Central memory CD4-positive, alpha-beta T cell (primary cell): ENCODE measurements at regions not wholly inside any gene's neighbourhood (a gene's known extent, or its start where the extent isn't known, plus 50 kb on each side); places are given as distances from the start of the nearest gene placed in this dataset.
"Not testable (repeated sequence)": the region's sequence is repeated elsewhere in the genome, so short reads cannot be mapped to it uniquely, and the experiment has no call there.

Experiments used
- DNase-seq: peaks from one replicate; pipeline ENCODE4 v3.0.0; 2022

DNA sequence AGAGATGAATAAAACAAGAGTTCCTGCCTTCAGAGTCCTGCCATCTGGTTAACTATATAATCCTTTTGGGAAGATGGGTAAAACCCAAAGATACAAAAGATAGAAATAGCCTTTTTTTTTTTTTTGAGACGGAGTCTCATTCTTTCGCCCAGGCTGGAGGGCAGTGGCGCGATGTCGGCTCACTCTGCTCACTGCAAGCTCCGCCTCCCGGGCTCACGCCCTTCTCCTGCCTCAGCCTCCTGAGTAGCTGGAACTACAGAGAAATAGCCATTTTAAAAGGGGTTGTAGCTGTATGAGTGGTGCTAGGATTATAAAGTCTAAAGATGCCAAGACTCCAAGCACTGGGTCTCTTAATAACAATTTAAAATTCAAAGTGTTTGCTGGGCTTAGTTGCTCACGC, 97.2 kb downstream of the KDR start:
- DNase-seq: no peak

DNA sequence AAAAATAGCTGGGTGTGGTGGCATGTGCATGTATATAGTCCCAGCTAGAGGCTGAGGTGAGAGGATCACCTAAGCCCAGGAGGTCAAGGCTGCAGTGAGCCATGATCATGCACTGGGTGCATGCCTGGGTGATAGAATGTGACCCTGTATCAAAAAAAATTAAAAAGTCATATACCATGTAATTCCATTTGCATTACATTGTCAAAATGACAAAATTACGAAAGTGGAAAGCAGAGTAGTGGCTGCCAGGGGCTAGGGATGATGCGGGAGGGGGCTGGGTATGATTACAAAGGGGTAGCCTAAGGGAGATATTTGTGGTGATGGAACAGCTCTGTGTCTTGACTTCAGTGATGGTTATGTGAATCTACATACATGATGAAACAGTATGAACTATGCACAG, 97.8 kb downstream of the KDR start:
- no peak for DNase-seq

DNA sequence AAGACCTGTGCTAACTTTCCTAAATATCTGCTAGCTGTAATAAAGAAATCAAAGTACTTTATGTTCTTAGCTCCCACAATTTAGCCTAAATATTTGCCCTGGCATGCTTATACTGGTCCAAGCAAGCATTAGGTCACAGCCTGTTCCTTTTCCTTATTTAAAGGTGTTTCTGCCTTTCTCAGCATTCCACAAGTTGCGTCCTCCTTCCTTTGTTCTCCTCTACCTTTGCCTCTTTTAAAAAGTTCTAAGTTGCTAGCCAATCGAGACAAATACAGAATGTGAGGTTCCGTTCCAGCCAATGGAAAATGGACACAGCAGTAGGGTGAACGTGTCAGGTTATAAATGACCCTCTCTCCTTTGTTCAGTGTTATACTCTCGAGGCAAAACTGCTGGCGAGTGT, 99.9 kb downstream of the KDR start:
- not testable (repeated sequence) for DNase-seq

DNA sequence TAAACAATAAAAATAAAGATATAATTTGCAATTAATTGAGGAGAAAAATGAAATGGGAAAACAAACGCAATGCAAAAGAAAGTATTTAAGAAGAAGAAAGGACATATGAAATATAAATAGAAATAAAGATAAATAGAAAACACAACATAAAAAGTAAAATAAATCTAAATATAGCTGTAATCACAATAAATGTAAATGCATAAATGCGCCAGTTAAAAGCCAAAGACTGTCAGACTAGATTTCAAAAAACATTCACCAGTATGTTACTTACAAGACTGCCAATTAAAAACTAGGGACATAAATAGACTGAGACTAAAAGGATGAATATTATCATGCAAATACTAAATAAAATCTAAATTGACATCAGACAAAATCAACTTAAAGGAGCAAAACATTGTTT, 102.4 kb downstream of the KDR start:
- no peak for DNase-seq

GRCh38 chr4:55021214-55021613, 104.2 kb downstream of the KDR start:
- DNase-seq: no peak

GRCh38 chr4:55020131-55020530, 105.3 kb downstream of the KDR start:
- DNase-seq: no peak

DNA sequence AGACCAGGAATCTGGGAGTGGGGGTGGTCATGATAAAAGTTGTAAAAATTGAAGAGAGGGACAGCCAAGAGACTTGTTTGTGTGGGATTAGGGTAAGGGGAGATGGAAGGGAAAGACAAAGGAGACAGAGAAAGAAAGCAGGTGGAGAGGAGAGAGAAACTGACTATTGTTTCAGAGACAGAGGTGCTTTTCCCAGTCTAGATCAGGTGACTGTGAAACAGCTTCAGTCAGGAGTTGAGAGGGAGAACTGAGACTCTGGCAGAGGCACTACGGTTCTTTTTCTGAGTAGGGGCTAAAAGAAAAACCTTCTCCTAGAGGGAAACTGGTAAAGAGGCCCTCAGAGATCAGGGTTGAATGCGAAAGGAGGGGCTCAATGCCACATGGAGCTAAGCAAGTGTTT, 106.4 kb downstream of the KDR start:
- DNase-seq: no peak

- DNase-seq: no peak
Observed at GRCh38 chr4:55018521-55018920, 106.9 kb downstream of the KDR start.

DNA sequence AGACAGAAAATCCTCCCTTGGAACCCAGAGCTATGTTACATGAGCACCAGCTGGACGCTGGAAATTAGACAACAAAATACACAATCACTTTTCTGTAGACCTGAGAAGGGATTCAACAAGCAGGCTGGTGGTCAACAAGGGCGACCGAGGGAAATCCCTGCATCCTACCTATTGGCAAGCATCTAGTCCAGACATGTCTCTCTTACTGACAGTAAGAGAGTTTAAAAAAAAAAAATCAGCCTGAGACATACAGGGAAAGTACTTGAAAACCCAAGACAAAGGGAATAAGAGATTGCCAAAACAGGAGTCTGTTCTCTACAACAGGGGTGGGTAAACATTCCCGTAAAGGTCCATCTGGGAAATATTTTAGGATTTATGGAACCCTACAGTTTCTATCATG, 108.0 kb downstream of the KDR start:
- DNase-seq: no peak

DNA sequence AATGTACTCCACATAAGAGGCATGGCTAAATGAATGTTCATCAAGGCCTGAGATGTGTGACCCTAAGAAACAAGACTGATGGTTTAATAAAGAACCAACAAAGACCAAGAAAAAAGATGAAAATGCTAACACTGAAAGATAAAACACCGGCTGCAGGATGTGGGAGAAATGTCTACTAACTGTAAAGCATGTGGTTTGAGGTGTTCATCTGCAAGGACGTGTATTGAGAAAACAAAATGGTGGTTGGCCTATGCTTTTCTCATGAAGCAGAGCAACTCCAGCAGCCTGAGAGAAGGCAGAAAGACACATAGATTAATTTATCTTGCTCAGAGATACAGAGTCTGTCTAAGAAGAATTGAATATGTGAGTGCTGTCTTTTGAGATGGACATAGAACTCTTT, 109.3 kb downstream of the KDR start:
- DNase-seq: no peak

DNA sequence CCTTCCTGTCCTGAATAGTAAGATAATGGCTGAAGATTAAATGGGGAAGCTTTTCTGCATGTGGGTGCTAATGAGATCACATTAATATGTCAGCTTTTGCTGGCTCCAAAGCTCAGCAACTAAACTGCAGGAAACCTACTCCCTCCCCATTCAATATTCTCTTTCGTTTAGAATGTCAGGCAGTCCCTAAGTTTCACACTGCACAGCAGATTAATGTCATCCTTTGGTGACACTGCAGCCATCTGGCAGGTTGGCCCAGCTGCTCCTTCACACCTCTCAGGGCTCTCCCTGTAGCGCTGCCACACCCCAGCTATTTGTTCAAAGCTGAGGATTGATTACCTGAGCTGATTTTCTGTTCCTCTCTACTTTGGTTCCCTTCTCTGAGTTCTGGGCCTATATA, 110.5 kb downstream of the KDR start:
- DNase-seq: no peak

- DNase-seq: no peak
Observed at GRCh38 chr4:55013431-55013955, 111.9 kb downstream of the KDR start.

GRCh38 chr4:55012363-55013230, 112.8 kb downstream of the KDR start:
- DNase-seq: no peak

- no peak for DNase-seq
Observed at GRCh38 chr4:55011761-55012160, 113.6 kb downstream of the KDR start.

DNA sequence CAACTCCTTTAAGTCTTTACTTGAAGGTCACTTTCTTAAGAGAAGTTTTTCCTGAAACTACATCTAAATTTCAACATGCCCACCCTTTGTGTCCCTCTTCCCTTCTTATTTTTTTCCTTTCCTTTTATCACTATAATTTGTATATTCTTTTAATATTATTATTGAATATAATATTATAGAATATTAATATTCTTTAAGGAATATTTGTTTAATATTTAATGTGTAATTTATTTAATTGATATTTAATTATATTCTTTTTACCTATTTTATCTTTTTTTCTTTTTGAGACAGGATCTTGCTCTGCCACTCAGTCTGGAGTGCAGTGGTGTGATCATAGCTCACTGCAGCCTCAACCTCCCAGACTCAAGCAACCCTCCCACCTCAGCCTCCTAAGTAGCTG, 114.8 kb downstream of the KDR start:
- no peak for DNase-seq

GRCh38 chr4:55008166-55009056, 117.0 kb downstream of the KDR start:
- no peak for DNase-seq

DNA sequence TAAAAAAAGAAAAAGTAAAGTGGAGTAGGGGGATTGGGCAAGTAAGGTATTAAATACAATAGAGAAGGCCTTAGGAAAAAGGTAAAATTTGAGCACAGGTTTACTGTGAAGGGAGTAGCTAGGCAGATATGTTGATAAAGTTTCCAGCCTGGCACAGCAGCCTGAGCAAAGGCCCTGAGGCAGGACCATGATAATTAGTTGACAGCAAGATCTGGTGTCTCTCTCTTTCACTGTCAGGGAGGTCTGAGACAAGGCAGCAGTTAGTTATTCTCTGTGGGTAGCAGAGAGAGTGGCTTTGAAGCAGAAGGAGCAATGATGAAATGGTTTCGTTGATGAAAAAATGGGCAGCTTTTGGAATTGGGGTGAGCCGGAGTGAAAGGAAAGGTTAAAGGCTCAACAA, 119.5 kb downstream of the KDR start:
- DNase-seq: no peak

- DNase-seq: no peak
Observed at GRCh38 chr4:55004831-55005230, 120.6 kb downstream of the KDR start.

GRCh38 chr4:55002431-55002830, 123.0 kb downstream of the KDR start:
- no peak for DNase-seq

- no peak for DNase-seq
Observed at GRCh38 chr4:55001538-55001937, 123.9 kb downstream of the KDR start.

- DNase-seq: no peak
Observed at GRCh38 chr4:54999003-54999402, 126.4 kb downstream of the KDR start.

GRCh38 chr4:54993473-54994026, 131.8 kb downstream of the KDR start:
- DNase-seq: not testable (repeated sequence)

- no peak for DNase-seq
Observed at GRCh38 chr4:54992266-54992665, 133.1 kb downstream of the KDR start.
